KMS-11 (cell line): ENCODE measurements at regions not wholly inside any gene's neighbourhood (a gene's known extent, or its start where the extent isn't known, plus 50 kb on each side); places are given as distances from the start of the nearest gene placed in this dataset.

Experiments
- H2AFZ ChIP-seq: fragments of 200-600 bp; sonication (generic); 2 replicates; pipeline ENCODE4 v1.6.1; 2016; ENCODE audit warnings: antibody characterized with exemption, mixed run types, low read depth
- H3K27ac ChIP-seq: fragments of 200-600 bp; sonication (generic); 2 replicates; pipeline ENCODE4 v1.6.1; 2016; ENCODE audit warnings: mild to moderate bottlenecking, mixed run types
- H3K27me3 ChIP-seq: fragments of 200-600 bp; sonication (generic); 2 replicates; pipeline ENCODE4 v1.6.1; 2017; ENCODE audit warnings: mild to moderate bottlenecking, low read depth, mixed run types, moderate library complexity; ENCODE audit not compliant: insufficient read depth
- H3K36me3 ChIP-seq: fragments of 200-600 bp; sonication (generic); 2 replicates; pipeline ENCODE4 v1.6.1; 2017; ENCODE audit warnings: mild to moderate bottlenecking, mixed run types; ENCODE audit not compliant: insufficient read depth
- H3K4me1 ChIP-seq: fragments of 200-600 bp; sonication (generic); 2 replicates; pipeline ENCODE4 v1.6.1; 2016; ENCODE audit warnings: mild to moderate bottlenecking, low read depth, mixed run types; ENCODE audit not compliant: poor library complexity, severe bottlenecking
- H3K4me2 ChIP-seq: fragments of 200-600 bp; sonication (generic); 2 replicates; pipeline ENCODE4 v1.7.0; 2016; ENCODE audit warnings: mild to moderate bottlenecking, mixed run types
- H3K4me3 ChIP-seq: fragments of 200-600 bp; sonication (generic); IDR thresholded peaks from 2 replicates; pipeline ENCODE4 v1.6.1; 2017; ENCODE audit warnings: low read depth, low read length, mixed read lengths; ENCODE audit not compliant: insufficient read depth
- H3K79me2 ChIP-seq: fragments of 200-600 bp; sonication (generic); 2 replicates; pipeline ENCODE4 v1.6.1; 2016; ENCODE audit warnings: low read depth, mixed run types; ENCODE audit not compliant: insufficient read depth
- H3K9ac ChIP-seq: fragments of 200-600 bp; sonication (generic); 2 replicates; pipeline ENCODE4 v1.6.1; 2016; ENCODE audit warnings: mild to moderate bottlenecking, mixed run types
- H4K20me1 ChIP-seq: fragments of 200-600 bp; sonication (generic); 2 replicates; pipeline ENCODE4 v1.6.1; 2016; ENCODE audit warnings: mild to moderate bottlenecking, mixed run types; ENCODE audit not compliant: insufficient read depth
- CTCF ChIP-seq: fragments of 200-600 bp; sonication (generic); conservative IDR thresholded peaks from 2 replicates; pipeline ENCODE4 v1.6.1; 2017; ENCODE audit warnings: low read depth, mild to moderate bottlenecking, antibody characterized with exemption, low read length, moderate library complexity, mixed read lengths

DNA sequence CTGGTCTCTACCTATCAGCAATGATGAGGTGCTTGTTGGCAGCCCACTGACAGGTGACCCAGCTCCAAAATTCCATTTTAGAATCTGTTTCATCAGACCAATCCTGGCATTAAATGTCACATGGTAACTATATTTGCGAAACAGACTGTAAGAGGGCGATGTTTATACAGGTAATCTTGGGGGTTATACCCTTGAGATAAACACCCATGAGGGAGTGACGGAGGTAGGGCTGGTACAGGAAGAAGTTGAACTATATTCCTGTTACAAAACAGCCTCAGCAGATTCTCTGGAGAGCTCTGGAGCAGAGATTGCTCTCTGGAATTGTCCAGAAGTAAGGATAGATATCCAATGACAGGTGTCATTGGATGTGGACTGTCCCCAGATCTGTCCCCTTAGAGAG, 444.8 kb upstream of the DPP6 start:
- no peak overlapping the region for H3K4me2 ChIP-seq
- H4K20me1 ChIP-seq, result no peaks in the 10 kb centered on the region
- no peak overlapping the region for H3K27ac ChIP-seq
- H2AFZ ChIP-seq, result no peak overlapping the region
- no peaks in the 10 kb centered on the region for H3K27me3 ChIP-seq
- H3K9ac ChIP-seq, result no peak overlapping the region
- TF ChIP-seq CTCF, result no peak
- no peaks in the 10 kb centered on the region for H3K4me1 ChIP-seq
- no peak overlapping the region for H3K4me3 ChIP-seq
- no peaks in the 10 kb centered on the region for H3K79me2 ChIP-seq
- H3K36me3 ChIP-seq, result no peaks in the 10 kb centered on the region

GRCh38 chr7:153616711-153617325, 435.4 kb upstream of the DPP6 start:
- Histone ChIP-seq H3K27me3 (no peaks in the 10 kb centered on the region), H2AFZ (no peak overlapping the region), H3K4me2 (no peak overlapping the region), H3K36me3 (no peaks in the 10 kb centered on the region), H3K4me1 (no peaks in the 10 kb centered on the region), H3K4me3 (no peak overlapping the region), H3K79me2 (no peaks in the 10 kb centered on the region), H3K27ac (no peak overlapping the region), H3K9ac (no peak overlapping the region), H4K20me1 (no peaks in the 10 kb centered on the region)
- no peak for TF ChIP-seq CTCF

DNA sequence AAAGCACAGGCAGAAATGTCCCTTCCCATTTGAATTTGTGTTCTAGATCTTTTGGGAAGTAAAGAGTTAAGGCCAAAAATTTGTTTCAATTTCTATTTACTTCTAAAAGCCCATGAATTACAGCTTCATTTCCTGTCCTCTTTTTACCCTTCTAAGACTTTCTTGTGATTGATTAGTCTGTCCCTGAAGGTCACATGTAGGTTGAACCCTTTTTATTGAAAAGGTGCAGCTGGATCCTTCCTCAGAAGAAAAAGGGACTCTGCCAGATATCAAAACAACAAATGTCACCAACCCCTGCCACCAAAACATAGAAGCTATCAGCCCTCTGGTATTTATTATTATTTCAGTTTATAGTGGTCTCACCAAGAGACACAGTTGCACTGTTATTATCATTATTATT, 424.9 kb upstream of the DPP6 start:
- Histone ChIP-seq H3K36me3 (no peaks in the 10 kb centered on the region), H3K27ac (no peak overlapping the region), H3K4me3 (no peak overlapping the region), H3K4me1 (no peaks in the 10 kb centered on the region), H3K9ac (no peak overlapping the region), H3K27me3 (no peaks in the 10 kb centered on the region), H3K79me2 (no peaks in the 10 kb centered on the region), H3K4me2 (no peak overlapping the region), H2AFZ (no peak overlapping the region), H4K20me1 (no peaks in the 10 kb centered on the region)
- TF ChIP-seq CTCF, result no peak

DNA sequence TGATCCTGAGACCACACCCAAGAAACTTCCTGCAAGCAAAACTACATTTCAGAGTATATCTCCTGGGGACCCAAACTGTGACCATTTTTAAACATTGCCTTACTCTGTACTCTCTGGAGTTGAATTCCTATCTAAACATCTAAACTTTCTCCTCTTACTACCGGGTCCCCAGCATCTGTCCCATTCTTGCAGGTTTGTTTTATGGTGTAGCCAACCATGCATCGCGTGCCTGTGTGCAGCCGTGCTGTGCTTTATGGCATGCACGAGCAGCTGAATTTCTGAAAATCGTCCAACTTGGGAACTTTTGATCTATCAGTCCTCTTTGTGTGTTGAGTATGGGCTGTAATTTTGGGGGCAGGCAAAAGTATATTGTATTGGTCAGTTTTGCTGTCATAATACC, 423.8 kb upstream of the DPP6 start:
- Histone ChIP-seq H3K4me3 (no peak overlapping the region), H2AFZ (no peak overlapping the region), H3K36me3 (no peaks in the 10 kb centered on the region), H3K4me1 (no peaks in the 10 kb centered on the region), H3K4me2 (no peak overlapping the region), H3K27ac (no peak overlapping the region), H3K27me3 (no peaks in the 10 kb centered on the region), H3K9ac (no peak overlapping the region), H3K79me2 (no peaks in the 10 kb centered on the region), H4K20me1 (no peaks in the 10 kb centered on the region)
- no peak for TF ChIP-seq CTCF
